Jurkat, Clone E6-1 (cell line): ENCODE measurements at regions not wholly inside any gene's neighbourhood (a gene's known extent, or its start where the extent isn't known, plus 50 kb on each side); places are given as distances from the start of the nearest gene placed in this dataset.
A peak's percentile ranks its signal among the peaks of the same experiment; 100 is the strongest.

Experiments used
- DNase-seq: peaks from one replicate; pipeline ENCODE4 v3.0.0-alpha.2; 2011; ENCODE audit warnings: low read depth, low spot score
- H3K4me3 ChIP-seq: 2 replicates; pipeline ENCODE4 v1.5.1; 2011; ENCODE audit warnings: mild to moderate bottlenecking, low read length, control low read depth, moderate library complexity

DNA sequence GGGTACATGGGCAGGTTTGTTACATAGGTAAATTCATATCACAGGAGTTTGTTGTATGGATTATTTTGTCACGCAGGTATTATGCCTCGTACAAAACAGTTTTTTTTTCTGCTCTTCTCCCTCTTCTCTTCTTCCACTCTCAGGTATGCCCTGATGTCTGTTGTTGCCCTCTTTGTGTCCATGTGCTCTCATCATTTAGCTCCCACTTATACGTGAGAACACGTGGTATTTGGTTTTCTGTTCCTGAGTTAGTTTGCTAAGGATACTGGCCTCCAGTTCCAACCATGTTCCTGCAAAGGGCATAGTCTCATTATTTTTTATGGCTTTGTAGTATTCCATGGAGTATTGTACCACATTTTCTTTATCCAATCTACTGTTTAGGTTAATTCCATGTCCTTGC is 65.7 kb downstream of the UNC5CL start:
- no peak for DNase-seq
- H3K4me3 ChIP-seq: no peak overlapping the region

DNA sequence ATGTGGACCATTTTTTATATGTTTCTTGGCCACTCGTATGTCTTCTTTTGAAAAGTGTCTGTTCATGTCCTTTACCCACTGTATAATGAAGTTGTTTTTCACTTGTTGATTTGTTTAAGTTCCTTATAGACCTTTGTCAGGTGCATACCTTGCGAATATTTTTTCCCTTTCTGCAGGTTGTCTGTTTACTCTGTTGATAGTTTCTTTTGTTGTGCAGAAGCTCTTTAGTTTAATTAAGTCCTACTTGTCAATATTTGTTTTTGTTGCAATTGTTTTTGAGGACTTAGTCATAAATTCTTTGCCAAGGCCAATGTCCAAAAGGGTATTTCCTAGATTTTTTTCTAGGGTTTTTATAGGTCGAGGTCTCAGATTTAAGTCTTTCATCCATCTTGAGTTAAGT is 66.2 kb downstream of the UNC5CL start:
- no peak for DNase-seq
- H3K4me3 ChIP-seq: no peak overlapping the region

DNA sequence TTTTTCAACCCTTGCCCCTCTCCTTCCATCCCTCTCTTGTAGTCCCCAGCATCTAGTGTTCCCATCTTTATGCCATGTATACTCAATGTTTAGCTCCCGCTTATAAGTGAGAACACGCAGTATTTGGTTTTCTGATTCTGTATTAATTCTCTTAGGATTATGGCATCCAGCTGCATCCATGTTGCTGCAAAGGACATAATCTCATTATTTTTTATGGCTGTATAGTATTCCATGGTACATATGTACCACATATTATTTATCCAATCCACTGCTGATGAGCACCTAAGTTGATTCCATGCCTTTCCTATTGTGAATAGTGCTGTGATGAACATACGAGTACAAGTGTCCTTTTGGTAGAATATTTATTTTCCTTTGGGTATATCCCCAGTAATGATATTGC is 66.8 kb downstream of the UNC5CL start:
- DNase-seq: no peak
- H3K4me3 ChIP-seq: no peak overlapping the region

DNA sequence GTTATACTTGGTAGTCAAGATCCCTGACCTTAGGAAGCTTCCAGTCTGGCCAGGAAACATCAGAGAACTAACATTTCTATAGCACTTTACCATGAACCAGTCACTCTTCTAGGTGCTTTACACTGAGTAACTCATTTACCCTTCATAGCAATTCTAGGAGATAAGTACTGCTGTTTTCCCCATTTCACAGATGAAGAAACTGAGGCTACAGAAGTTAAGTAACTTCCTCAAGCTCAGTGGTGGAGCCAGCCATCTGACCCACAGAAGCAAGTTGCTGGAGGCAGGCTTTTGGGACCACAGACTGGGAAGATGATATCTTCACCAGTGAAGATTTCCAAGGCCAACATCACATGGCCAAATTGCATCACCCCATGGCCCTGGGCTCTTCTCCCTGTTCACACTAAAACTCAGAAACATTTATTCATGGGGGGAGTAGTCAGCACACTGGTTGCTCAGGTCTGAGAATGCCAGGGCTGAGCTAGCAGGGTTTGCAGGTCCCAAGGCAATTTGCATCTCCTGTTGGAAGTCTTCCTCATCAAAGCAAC is 70.3 kb downstream of the UNC5CL start:
- no peak for DNase-seq
- H3K4me3 ChIP-seq: no peak overlapping the region

DNA sequence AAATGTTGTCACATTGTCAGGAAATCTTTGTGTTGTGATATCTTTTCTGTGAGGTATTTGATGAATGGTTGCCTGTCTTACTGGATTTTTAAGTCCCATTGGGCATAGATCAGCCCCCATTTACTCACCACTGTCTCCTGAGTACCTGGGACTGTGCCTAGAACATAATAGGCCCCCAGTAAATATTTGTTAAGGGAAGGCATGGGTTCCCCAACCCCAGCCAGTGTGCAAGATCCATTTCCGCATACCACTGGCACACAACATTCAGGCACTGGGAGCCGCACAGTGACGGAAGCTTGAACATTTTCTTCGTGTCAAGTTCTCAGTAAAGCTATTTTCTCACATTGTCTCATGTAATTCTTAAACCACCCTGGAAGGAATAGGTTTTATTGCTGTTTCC is 72.2 kb downstream of the UNC5CL start:
- DNase-seq: no peak
- no peak overlapping the region for H3K4me3 ChIP-seq

DNA sequence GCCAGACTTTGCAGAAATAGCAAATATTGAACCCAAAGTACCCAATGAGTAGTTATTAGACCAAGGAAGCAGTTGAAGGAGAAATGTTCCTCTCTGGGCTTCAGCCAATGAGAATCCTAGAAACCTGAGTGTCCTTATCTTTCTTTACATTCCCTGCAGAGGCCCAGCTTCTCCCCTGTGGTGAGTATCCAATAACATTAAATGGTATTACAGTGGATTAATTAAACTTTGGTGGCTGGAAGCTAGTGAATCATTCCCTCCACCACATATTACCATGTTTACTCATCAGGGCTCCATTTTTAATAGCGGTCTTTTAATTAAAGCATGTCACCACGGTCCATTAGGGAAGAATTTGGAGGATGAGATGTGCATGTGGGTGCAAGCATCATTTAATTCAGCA is 74.0 kb downstream of the UNC5CL start:
- H3K4me3 ChIP-seq: no peak overlapping the region
- no peak for DNase-seq

DNA sequence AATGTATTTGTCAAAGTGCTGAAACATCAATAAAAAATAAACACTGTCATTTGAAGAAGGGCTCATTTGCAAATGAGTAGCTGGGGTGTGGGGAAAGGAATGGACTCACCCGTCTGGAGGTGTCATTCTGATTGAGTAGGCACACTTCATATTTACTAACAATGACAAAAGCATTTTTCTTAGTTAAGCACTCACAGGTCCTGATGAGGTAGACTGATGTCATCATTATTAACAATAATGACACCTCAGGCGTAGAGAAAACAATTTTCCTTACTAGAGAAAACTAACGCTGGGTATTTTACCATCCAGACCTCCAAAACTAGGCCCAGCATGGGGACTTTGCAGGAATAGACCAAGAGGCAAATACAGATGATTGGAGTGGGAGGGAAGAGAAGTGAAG is 76.0 kb downstream of the UNC5CL start:
- H3K4me3 ChIP-seq: no peak overlapping the region
- no peak for DNase-seq

DNA sequence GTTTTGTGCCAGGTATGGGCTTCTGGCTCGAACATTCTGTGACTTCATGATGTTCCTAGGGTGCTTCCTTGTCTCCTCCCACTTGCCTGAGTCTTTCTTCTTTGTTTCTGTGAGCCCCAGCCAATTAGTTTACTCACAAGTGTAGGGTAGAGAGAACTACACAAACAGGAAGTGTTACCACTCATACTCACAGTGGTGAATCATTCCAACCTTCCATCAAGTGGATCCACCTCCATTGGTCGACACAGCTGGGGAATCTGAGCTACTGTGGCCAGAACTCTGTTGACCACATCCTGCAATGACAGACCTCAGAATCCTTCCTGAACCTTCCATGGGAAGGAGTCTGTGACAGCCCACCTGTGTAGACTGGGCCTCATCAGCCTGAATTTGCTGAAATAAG is 76.8 kb downstream of the UNC5CL start:
- H3K4me3 ChIP-seq: no peak overlapping the region
- DNase-seq: peak; percentile 56

DNA sequence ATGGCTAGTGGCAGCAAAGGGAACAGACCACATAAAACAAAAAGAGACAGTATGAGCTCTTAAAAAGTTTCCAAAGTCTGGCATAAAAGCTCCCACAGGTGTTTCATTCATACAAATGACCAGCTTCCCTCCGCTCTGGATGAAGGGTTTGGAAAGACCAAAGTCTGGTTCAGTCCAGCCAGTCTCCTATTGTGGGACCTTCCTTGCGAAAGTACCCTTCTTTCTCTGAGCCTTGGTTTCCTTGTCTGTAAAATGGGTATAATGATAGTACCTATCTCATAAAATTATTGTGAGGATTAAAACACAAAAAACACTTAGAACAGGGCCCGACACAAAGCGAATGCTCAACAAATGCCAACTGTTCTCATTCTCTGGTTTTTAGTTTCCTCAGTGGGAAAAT is 77.2 kb downstream of the UNC5CL start:
- no peak overlapping the region for H3K4me3 ChIP-seq
- DNase-seq: no peak

DNA sequence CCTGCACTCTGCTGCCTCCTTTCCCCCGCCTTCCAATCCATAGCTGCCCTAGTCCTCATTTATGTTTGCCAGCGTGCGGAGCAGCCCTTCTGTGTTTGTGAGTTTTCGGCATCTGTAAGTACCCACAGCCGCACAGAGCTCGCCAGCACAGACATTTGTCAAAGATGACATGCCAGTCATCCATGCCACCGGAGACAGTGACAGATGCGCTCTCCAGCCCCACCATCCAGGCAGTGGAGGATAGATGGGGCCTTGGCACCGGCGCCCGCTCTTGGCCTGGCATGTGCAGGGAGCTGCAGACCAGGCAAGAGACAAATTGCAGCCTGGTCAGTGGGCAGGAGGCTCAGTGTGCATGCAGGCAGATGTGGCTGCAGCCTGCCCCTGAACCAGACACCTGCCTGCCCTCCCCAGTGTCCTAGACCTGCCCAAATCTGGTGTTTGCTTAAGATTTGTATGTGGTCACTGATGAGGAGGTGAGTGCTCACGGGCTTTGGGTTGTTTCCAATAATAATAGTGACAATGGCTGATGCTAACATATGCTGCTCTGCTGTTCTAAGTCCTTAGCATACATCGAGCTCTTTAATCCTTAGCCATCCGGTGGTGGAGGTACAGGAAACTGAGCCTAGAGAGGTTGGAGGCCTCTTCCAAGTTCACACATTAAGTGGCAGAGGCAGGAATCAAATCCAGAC is 78.1 kb downstream of the UNC5CL start:
- DNase-seq: no peak
- no peak overlapping the region for H3K4me3 ChIP-seq

DNA sequence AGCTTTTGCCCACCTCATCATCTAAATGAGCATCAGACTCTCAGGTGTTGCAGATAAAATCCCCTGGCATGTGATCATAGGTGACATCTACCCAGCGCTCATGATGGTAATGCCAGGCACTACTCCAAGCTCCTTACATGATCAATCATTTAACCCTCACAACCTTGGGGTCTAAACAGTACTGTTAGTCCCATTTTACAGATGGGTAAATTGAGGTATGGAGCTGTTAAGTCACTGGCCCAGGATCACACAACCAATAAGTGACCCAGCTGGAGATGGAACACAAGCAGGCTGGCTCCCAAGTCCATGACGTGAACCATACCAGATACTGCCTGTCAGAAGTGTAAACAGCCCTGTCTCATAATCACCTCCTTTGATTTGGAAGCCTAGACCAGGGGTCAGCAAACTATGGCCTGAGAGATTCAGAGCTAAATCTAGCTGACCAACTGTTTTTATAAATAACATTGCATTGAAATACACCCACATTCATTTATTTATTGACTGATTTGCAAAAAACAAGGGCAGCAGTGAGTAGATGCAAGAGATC is 79.2 kb downstream of the UNC5CL start:
- DNase-seq: no peak
- H3K4me3 ChIP-seq: no peak overlapping the region

DNA sequence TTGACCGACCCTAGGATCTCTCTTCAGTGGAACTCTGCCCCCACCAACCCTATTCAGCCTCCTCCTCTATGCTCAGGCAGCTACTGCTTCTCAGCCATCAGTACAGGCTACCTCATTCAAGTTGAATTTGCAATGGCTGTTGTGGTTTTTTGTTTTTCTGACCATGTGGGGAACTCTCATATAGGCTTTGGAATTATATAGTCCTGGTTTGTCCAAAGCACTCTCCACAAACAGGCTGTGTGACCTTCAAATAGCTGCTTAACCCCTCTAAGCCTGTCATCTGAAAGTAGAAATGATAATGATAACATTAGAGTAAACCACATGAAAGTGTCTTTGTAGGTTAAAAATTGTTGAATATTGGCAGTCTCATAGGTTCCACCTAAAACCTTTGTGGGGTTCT is 80.3 kb downstream of the UNC5CL start:
- no peak for DNase-seq
- no peak overlapping the region for H3K4me3 ChIP-seq

DNA sequence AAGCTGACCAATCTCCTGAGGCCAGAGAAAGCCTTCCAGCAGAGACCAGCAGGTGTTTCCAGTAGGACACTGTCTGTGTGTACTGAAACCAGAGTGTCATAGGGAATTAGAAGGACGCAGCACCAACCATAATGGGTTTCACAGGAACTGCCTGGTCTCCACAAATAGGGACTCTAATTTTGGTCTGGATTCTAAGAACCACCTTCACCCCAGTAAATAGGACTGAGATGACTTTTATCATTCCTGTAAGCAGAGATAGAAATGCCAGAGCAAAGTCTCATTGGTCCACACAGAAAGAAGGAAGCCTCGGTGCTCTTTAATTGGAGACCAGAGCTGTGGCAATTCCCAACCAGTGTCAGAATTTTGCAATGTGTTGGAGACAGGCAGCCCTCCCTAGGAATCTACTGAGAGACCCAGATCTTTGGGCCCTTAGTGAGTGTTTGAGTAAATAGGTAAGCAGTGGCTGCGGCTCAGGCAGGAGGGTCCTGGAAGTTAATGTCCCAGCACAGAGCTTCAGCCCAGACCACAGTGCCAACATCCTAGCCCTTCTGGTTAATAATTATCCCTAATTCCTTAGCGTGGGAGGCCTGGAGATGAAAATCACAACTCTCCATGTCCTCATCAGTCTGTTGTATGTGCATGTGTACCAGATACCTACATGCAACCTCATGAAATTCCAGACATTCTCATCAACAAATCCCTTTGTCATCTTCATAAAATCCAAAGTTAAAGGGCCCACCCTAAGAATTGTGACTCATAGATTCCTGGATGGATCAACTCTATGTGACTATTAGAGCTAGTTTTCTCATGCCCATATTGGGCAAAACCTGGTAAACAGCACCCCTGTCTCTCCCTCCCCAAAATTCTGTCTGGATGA is 81.2 kb downstream of the UNC5CL start:
- H3K4me3 ChIP-seq: no peak overlapping the region
- DNase-seq: no peak

DNA sequence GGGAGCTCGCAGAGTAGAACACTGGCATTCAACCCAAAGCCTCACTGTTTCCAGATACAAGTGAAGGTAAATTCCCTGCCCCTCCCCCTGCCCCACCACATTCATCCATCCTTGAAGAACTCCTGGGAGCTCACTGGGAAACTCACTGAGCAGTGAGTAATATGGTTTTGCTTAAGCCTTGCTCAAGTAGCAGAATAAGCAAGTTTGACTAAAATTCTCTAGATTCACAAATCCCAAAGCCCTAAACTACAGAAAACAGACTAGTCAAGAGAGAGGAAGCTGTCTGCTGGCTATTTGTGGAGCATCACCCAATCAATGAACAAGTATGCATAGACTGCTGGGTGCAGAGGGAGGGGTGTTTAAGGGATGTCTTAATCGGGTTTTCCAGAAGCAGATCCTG is 82.1 kb downstream of the UNC5CL start:
- DNase-seq: no peak
- no peak overlapping the region for H3K4me3 ChIP-seq

DNA sequence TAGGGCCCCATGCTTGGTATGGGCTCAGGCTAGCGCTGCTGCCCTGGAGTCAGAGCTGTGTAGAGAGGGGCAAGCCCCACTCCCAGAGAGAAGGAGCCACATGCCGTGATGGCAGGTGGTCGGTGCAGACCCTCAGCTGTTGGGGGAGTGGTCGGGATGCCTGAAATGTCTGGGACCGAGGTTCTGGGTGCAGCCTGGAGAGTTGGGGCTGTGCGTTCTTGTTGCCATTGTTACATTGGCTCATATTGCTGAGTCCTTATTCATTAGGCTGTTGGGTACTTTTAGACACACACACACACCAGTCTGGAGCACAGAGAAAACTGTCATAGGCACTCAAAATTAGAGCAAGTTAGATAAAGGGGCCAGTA is 83.9 kb downstream of the UNC5CL start:
- DNase-seq: no peak
- H3K4me3 ChIP-seq: no peak overlapping the region

DNA sequence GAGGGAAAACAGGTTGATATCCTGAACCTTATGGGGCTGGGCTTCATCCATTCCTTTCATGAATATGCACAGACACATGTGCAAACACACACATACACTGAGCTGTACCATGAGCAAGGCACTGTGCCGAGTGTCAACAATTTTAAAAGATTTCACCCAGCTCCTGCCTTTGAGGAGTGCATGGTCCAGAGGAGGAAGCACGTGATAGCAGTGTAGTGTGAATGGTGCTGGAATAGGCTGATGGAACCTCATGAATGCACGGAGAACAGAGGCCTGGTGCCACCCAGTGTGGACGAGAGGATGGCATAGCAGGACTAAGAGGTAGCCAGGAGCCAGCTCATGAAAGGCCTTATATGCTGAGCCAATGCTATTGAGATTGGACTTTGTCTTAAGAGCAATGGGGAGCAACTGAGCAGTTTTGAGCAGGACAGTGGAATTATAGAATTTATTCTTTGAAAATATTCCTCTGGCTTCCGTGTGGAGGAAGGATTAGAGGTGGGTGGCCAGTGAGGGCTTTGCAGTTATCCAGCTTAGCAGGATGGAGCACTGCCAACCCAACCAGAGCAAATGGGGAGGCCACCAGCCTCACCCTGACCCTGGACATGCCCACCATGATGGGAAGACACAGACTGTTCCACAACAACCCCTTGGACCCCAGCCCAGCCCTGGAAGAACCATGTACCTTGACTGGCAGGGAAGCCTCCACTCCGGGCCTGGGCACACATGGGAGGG is 84.4 kb downstream of the UNC5CL start:
- no peak overlapping the region for H3K4me3 ChIP-seq
- DNase-seq: no peak

DNA sequence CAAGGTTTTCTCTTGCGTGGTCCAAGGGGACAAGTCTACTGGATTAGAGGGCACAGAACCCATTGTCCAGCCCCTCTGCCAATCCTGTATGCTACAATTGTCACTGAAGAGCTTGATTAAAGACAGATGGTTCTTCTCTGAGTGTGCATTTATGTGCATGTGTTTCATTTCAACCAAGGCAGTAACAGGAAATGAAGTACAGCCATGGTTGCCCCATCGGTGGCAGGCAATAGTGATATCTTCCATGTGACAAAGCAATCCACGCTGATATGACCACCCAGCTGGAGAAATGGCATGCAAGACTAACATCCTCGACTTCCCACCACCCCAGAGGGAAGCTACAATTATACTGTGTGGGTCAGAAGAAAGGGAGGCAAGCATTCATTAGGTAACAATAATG is 85.5 kb downstream of the UNC5CL start:
- no peak for DNase-seq
- no peak overlapping the region for H3K4me3 ChIP-seq

DNA sequence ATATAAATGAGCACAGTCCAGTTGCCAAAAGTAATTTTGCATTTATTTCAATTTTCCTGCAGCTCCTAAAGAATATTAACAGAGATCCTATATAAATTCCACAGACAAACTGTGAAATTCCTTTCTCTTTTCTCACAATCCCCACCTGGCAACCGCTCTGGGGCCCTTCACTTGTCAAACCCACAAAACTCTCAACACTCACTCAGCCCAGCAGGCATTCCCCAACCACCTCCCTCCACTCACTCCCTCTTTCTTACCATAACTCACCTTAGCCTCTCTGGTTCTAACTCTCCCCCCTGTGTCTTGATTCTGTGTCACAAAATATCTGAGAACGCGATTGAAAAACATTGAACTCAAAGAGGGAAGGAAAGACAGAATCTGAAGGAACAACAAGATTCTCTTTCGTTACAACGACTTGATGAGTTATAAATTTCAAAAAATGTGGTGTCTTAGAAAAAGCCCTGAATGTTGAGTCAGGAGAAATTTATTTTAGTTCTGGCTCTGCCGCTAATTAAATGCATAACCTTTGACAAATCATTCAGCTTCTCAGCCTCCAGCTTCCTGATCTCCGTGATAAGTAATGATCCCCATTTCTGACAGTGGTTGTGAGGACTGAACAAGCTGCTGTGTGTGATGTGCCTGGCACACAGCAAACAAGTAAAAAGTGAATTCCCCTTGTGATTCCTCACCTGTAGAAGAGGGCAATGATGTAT is 87.9 kb downstream of the UNC5CL start:
- no peak overlapping the region for H3K4me3 ChIP-seq
- DNase-seq: no peak

DNA sequence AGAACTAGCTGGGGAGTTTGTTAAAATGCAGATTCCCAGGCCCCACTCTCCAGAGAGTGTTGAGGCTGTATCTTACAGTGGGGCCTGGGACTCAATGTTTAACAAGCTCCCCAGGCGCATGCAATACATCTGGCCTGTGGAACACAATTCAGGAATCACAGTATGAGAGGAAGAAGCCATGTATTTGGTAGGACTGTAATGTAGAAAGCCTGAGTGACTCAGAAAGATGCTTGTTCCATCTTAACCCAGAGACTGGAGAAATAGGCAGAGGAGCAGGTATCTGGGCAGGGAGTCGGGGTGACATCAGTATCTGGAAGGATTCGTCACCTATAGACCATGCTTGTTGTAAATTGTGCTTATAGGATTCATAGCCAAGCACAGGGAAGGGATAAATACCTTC is 90.5 kb downstream of the UNC5CL start:
- no peak overlapping the region for H3K4me3 ChIP-seq
- no peak for DNase-seq
